MCF 10A (cell line): ENCODE measurements at regions not wholly inside any gene's neighbourhood (a gene's known extent, or its start where the extent isn't known, plus 50 kb on each side); places are given as distances from the start of the nearest gene placed in this dataset.
A peak's percentile ranks its signal among the peaks of the same experiment; 100 is the strongest.

Experiments used
- BruUV-seq: library from RNA; stranded (reverse); fragments of 400-500 nt; replicated peaks from 2 replicates; lab custom pipeline; 2021; lab: Mats Ljungman, UMichigan
- CTCF ChIA-PET: fragments of 300-600 bp; sonication (Branson Sonifier 250); formaldehyde crosslinking; extraction: SDS; loops from one replicate; lab custom pipeline; 2021; ENCODE audit warnings: antibody characterized with exemption, inconsistent platforms; lab: Yijun Ruan, JAX
- POLR2A ChIA-PET: fragments of 300-600, 350-650 bp; sonication (Branson Sonifier 250); formaldehyde crosslinking; extraction: SDS; loops from one replicate; lab custom pipeline; 2020; ENCODE audit warnings: antibody characterized with exemption, inconsistent platforms; lab: Yijun Ruan, JAX
- DNase-seq: peaks from one replicate; pipeline ENCODE4 v3.0.0-alpha.2; 2018; ENCODE audit not compliant: unreplicated experiment
- H3K27ac Mint-ChIP-seq: one replicate; pipeline ENCODE4 v1.8.0; 2022; ENCODE audit warnings: mild to moderate bottlenecking, low read depth, mixed read lengths; ENCODE audit not compliant: unreplicated experiment
- H3K27me3 Mint-ChIP-seq: one replicate; pipeline ENCODE4 v1.8.0; 2022; ENCODE audit warnings: mixed read lengths; ENCODE audit not compliant: insufficient read depth, unreplicated experiment
- H3K36me3 Mint-ChIP-seq: one replicate; pipeline ENCODE4 v1.8.0; 2022; ENCODE audit warnings: mild to moderate bottlenecking, moderate library complexity, mixed read lengths; ENCODE audit not compliant: insufficient read depth, unreplicated experiment
- H3K4me1 Mint-ChIP-seq: one replicate; pipeline ENCODE4 v1.8.0; 2022; ENCODE audit warnings: mixed read lengths; ENCODE audit not compliant: insufficient read depth, unreplicated experiment
- H3K4me3 Mint-ChIP-seq: one replicate; pipeline ENCODE4 v1.8.0; 2022; ENCODE audit warnings: mild to moderate bottlenecking, moderate library complexity, mixed read lengths; ENCODE audit not compliant: unreplicated experiment
- H3K9me3 Mint-ChIP-seq: one replicate; pipeline ENCODE4 v1.8.0; 2022; ENCODE audit warnings: mixed read lengths; ENCODE audit not compliant: unreplicated experiment
- CTCF ChIP-seq: fragments of 200-600 bp; IDR thresholded peaks from one replicate; pipeline ENCODE4 v1.8.0; 2022; ENCODE audit warnings: antibody characterized with exemption, mild to moderate bottlenecking; ENCODE audit not compliant: unreplicated experiment
- intact Hi-C: fragments of 100-400 bp; cut with micrococcal nuclease; formaldehyde crosslinking; loops from 2 replicates; pipeline ENCODE4 v1.14.1; 2022

DNA sequence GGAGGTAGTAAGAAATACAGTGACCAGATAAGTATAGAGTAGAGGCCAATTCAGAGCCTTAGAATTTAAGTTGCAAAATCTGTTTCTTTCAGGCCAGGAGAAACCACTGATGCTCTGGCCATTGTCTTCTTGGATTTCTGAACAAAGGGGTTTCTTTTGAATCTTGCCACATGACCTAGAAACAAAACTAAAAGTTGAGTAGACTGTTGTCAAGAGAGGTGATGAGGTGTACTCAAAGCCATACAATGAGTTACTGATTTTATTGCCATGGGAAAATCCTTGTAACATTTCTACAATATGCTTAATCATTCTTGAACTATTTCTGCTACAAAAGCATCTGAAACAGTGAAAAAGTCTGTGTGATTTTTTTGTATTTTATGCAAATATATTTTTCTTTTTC is 881.3 kb downstream of the CDH11 start:
- Mint-ChIP-seq H3K9me3 (no peaks in the 10 kb centered on the region), H3K4me3 (no peak overlapping the region), H3K27me3 (no peaks in the 10 kb centered on the region), H3K4me1 (no peaks in the 10 kb centered on the region), H3K36me3 (no peaks in the 10 kb centered on the region), H3K27ac (no peak overlapping the region)
- DNase-seq, result no peak
- CTCF ChIA-PET, result no interaction called here
- intact Hi-C loops, result no loop called here
- TF ChIP-seq CTCF, result no peak
- POLR2A ChIA-PET, result no interaction called here
- no TSS peak for BruUV-seq

DNA sequence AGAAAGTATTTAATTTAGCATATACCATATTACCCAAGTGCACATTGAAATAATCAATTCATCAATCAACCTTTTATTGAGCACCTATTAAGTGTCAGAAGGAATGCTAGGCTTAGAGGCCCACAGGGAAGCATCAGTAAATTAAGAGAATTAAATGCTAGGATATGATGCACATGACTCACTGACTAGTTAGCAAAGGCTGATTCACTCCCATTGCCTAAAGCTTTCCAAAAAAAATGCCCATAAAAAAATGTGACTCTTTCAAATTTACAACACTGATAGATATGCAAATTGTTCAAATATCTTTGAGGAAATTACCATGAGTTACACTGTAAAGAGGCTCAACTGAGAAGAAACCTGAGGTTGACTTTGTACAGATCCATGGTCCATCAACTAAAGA is 883.3 kb downstream of the CDH11 start:
- peak; percentile 16 for DNase-seq
- intact Hi-C loops, result no loop called here
- ChIA-PET POLR2A (no interaction called here), CTCF (interaction anchor here (0.7 kb wide), 1 partner anchor 8 kb away, joined by 3 read pairs; no protein-coding TSS in a partner anchor)
- H3K9me3 Mint-ChIP-seq, result no peaks in the 10 kb centered on the region
- H3K4me3 Mint-ChIP-seq, result no peak overlapping the region
- BruUV-seq, result no TSS peak
- H3K27ac Mint-ChIP-seq, result no peak overlapping the region
- H3K4me1 Mint-ChIP-seq, result no peaks in the 10 kb centered on the region
- no peaks in the 10 kb centered on the region for H3K36me3 Mint-ChIP-seq
- no peak for TF ChIP-seq CTCF
- H3K27me3 Mint-ChIP-seq, result no peaks in the 10 kb centered on the region

DNA sequence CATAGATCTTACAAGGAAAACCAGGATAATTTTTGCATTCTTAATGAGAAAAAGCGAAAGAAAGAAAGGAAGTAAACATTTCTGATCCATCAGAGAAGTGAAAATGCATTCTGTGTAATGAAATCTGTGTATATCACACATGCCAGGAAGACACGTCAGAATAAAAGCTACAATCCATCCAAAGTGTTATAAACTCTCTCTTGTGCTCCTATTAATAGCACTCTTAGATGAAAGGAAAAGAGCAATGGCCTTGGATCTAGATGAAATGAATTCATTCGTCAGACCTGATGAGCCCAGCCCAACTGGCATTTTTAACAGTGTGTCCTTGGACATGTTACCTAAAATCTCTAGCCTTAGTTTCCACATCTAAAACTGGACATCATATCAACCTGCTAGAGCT is 885.5 kb downstream of the CDH11 start:
- no peak overlapping the region for H3K4me3 Mint-ChIP-seq
- intact Hi-C loops, result no loop called here
- H3K9me3 Mint-ChIP-seq, result no peaks in the 10 kb centered on the region
- H3K36me3 Mint-ChIP-seq, result no peaks in the 10 kb centered on the region
- no peaks in the 10 kb centered on the region for H3K4me1 Mint-ChIP-seq
- ChIA-PET POLR2A (no interaction called here), CTCF (interaction anchor here (0.5 to 0.7 kb wide), 2 partner anchors 19 to 46 kb away, joined by 3 read pairs; no protein-coding TSS in a partner anchor)
- TF ChIP-seq CTCF, result no peak
- no peaks in the 10 kb centered on the region for H3K27me3 Mint-ChIP-seq
- no peak overlapping the region for H3K27ac Mint-ChIP-seq
- BruUV-seq, result no TSS peak
- no peak for DNase-seq

DNA sequence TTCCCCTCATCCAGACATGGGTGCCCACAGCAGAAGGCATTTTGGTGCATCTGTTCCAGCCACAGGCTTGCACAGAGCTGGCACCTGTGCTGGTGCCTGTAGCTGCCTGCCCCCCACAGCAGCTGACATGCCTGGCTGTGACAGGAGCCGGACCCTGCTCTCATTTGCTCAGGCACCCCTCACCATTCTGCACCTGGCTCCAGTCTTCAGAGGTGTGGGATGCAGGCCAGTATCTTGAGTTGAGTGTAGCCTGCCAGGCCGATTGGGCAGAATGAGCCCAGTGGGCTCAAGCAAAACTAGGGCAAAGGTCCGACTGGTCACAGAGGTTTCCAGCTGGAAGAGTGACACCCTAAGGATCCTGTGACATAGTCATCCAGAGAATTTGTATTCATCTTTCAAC is 887.7 kb downstream of the CDH11 start:
- H3K4me1 Mint-ChIP-seq, result no peaks in the 10 kb centered on the region
- no peak overlapping the region for H3K27ac Mint-ChIP-seq
- no peak overlapping the region for H3K4me3 Mint-ChIP-seq
- no TSS peak for BruUV-seq
- TF ChIP-seq CTCF, result no peak
- H3K36me3 Mint-ChIP-seq, result no peaks in the 10 kb centered on the region
- DNase-seq, result no peak
- intact Hi-C loops, result no loop called here
- H3K27me3 Mint-ChIP-seq, result no peaks in the 10 kb centered on the region
- POLR2A ChIA-PET, result no interaction called here
- no peaks in the 10 kb centered on the region for H3K9me3 Mint-ChIP-seq
- CTCF ChIA-PET, result interaction anchor here (0.6 kb wide), 1 partner anchor 413 kb away, joined by 3 read pairs; no protein-coding TSS in a partner anchor
